ENCODE measurements at regions not wholly inside any gene's neighbourhood (a gene's known extent, or its start where the extent isn't known, plus 50 kb on each side); places are given as distances from the start of the nearest gene placed in this dataset. TPM values are rescaled to one million over a fixed set of nuclear protein-coding genes. Genes with fewer than 3 reads are reported as not detected.

DNA sequence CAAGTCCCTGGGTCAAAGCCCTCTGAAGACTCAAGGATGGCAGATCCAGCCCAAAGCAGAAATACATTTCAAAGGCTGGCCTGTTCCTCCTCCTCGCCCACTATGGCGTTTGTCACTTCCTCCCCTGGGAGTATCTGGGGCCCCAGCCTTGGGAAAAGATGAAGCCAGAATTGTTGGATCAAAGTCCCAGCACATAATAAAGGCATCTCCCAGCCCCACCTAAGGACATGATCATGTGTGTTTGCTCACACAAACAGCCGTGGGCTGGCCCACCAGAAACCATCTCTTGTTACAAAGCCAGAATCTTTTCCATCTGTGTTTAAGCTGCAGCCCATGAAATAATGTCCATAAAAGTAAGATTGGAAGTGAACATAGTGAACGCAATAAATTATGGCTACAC lies 50.1 kb upstream of the HAAO start:
- no peak for DNase-seq (ENCODE audit: low read depth)
- H3K4me3 ChIP-seq (ENCODE audit: low read depth, low read length) = no peak overlapping the region
- TF ChIP-seq, protein P1, sequence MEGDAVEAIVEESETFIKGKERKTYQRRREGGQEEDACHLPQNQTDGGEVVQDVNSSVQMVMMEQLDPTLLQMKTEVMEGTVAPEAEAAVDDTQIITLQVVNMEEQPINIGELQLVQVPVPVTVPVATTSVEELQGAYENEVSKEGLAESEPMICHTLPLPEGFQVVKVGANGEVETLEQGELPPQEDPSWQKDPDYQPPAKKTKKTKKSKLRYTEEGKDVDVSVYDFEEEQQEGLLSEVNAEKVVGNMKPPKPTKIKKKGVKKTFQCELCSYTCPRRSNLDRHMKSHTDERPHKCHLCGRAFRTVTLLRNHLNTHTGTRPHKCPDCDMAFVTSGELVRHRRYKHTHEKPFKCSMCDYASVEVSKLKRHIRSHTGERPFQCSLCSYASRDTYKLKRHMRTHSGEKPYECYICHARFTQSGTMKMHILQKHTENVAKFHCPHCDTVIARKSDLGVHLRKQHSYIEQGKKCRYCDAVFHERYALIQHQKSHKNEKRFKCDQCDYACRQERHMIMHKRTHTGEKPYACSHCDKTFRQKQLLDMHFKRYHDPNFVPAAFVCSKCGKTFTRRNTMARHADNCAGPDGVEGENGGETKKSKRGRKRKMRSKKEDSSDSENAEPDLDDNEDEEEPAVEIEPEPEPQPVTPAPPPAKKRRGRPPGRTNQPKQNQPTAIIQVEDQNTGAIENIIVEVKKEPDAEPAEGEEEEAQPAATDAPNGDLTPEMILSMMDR (IDR thresholded peaks at IDR 0.05; ENCODE audit: insufficient read depth, low read depth, low read length) = no peak

Small RNA genes in the stretch of these regions (small RNA-seq; reads per million reads assigned to genes)
- gene RNU6-242P = not detected

Measured in fibroblast of villous mesenchyme (primary cell).